ENCODE measurements at regions not wholly inside any gene's neighbourhood (a gene's known extent, or its start where the extent isn't known, plus 50 kb on each side); places are given as distances from the start of the nearest gene placed in this dataset.
A peak's percentile ranks its signal among the peaks of the same experiment; 100 is the strongest.

DNA sequence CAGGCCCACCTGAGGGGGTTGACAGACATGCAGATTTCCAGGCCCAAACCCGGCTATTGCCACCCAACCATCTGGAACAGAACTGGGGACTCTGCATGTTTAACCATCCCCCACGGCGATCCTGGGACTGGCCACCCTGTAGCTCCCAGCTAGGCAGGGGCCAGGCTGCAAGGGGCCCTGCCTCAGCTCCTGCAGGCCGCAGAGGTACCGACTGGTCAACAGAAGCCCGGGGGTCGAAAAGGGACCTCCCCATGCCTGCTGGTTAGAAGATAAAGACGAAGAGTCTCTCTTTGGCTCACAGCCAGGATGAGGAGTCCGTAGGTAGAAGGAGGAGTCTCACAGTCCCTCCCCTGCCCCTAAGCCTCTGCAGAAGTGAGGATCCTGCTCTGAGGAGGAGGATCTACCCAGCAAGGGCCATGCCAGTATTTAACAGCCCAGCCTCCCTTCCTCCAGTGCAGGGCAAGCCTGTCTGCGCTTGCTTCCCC is 223.4 kb upstream of the TNRC6C start:
- Histone ChIP-seq H3K9ac (replicated peaks in 1 of 4; ENCODE audit: extremely low read depth in 1 of 4, low read depth in 3 of 4, low read length in 3 of 4) (no peak overlapping the region), H2BK5ac (ENCODE audit: low read depth, low read length) (no peak overlapping the region), H2BK20ac (ENCODE audit: low read length) (no peak overlapping the region), H2AK5ac (ENCODE audit: low read depth, low read length) (no peak overlapping the region), H2BK12ac (ENCODE audit: low read depth, low read length) (no peak overlapping the region), H3K36me3 (ENCODE audit: control insufficient read depth in 2 of 4, insufficient read depth in 4 of 4, low read length in 3 of 4) (no peaks in the 10 kb centered on the region; a peak in 1 of 8 replicates), H3K27me3 (replicated peaks in 1 of 4; ENCODE audit: control insufficient read depth in 3 of 4, extremely low read depth in 1 of 4, insufficient read depth in 3 of 4, low read length in 3 of 4) (peaks cover 0 to 41% (median 32%) of the 10 kb centered on the region in 4 experiments; a peak in 4 of 7 replicates), H2AFZ (ENCODE audit: low read length) (no peak overlapping the region), H3K27ac (ENCODE audit: low read depth, low read length) (no peak overlapping the region), H4K8ac (ENCODE audit: extremely low read depth, insufficient read depth, low read length) (no peak overlapping the region; the same call in 1 of the 2 replicates), H3K4me3 (ENCODE audit: extremely low read depth in 1 of 4, insufficient read depth in 2 of 4, low read depth in 3 of 4, low read length in 4 of 4) (no peak overlapping the region), H3K4me1 (replicated peaks in 1 of 4; ENCODE audit: control insufficient read depth in 3 of 4, insufficient read depth in 4 of 4, low read length in 3 of 4) (peaks cover 0 to 14% (median 12%) of the 10 kb centered on the region in 4 experiments; a peak in 6 of 7 replicates), H3K23ac (ENCODE audit: insufficient read length) (no peak overlapping the region), H3K79me1 (ENCODE audit: low read depth, low read length) (no peaks in the 10 kb centered on the region), H3K56ac (replicated peaks; ENCODE audit: insufficient read length, low read depth, low read length) (no peak overlapping the region), H4K91ac (replicated peaks; ENCODE audit: insufficient read length, low read length) (no peak overlapping the region), H3K79me2 (ENCODE audit: control insufficient read depth in 1 of 2, insufficient read depth in 2 of 2, low read length in 2 of 2) (no peaks in the 10 kb centered on the region), H3K9me3 (ENCODE audit: insufficient read depth in 2 of 2, low read depth in 1 of 2, low read length in 1 of 2) (peaks cover 10 to 17% of the 10 kb centered on the region in 2 experiments; a peak in 3 of 4 replicates), H3K4me2 (ENCODE audit: insufficient read depth in 1 of 2, low read depth in 2 of 2, low read length in 2 of 2) (peak overlapping the region; percentile 9 to 45; a peak in 3 of 4 replicates), H3K4ac (replicated peaks; ENCODE audit: insufficient read length, low read depth, low read length) (no peak overlapping the region), H2BK120ac (replicated peaks; ENCODE audit: low read depth, low read length) (no peak overlapping the region), H3K18ac (ENCODE audit: extremely low read depth, low read length) (no peak overlapping the region), H3K14ac (ENCODE audit: insufficient read length) (no peak overlapping the region), H2BK15ac (ENCODE audit: low read length) (no peak overlapping the region; the same call in 1 of the 2 replicates), H3K23me2 (ENCODE audit: low read depth, low read length) (no peaks in the 10 kb centered on the region), H4K5ac (ENCODE audit: insufficient read length, low read depth, low read length) (no peak overlapping the region), H4K20me1 (replicated peaks in 1 of 2; ENCODE audit: control insufficient read depth in 1 of 2, insufficient read depth in 2 of 2, low read length in 2 of 2) (no peaks in the 10 kb centered on the region)
- POLR2A ChIA-PET (ENCODE audit: partially characterized antibody) = interaction anchor here (1.2 kb wide), 1 partner anchor 10 kb away, joined by 3 read pairs; no protein-coding TSS in a partner anchor
- DNase-seq (ENCODE audit: low read depth in 1 of 2, low spot score in 2 of 2) (peak in 1 of 2 experiments; percentile 51), FAIRE-seq (no peak)
- CTCF ChIA-PET (ENCODE audit: partially characterized antibody) = interaction anchor here (0.9 to 1.8 kb wide), 3 partner anchors 9 to 278 kb away, joined by 3 to 4 read pairs (median 4); no protein-coding TSS in a partner anchor
- WGBS, 2 experiments (ENCODE audit: extremely low coverage in 1 of 2, insufficient coverage in 1 of 2, insufficient read length in 1 of 2, insufficient replicate concordance in 2 of 2, low coverage in 1 of 2, low lambda C conversion rate in 2 of 2, missing lambda C conversion rate in 1 of 2) = 71% methylated on average over 10 of the region's 10 CpGs; no CpG with 5 or more reads in 1 of the 2 experiments
- TF ChIP-seq CEBPB (IDR thresholded peaks at IDR 0.05; ENCODE audit: low read depth, low read length) = no peak
- TF ChIP-seq FOSL1 (IDR thresholded peaks at IDR 0.05; ENCODE audit: insufficient read depth, low read depth, low read length) = no peak
- no peak for TF ChIP-seq NANOG (IDR thresholded peaks at IDR 0.05; ENCODE audit: insufficient read depth, low read depth, low read length, poor library complexity, severe bottlenecking)
